Medulla oblongata (tissue), 1 donor: ENCODE measurements at regions not wholly inside any gene's neighbourhood (a gene's known extent, or its start where the extent isn't known, plus 50 kb on each side); places are given as distances from the start of the nearest gene placed in this dataset.
A peak's percentile ranks its signal among the peaks of the same experiment; 100 is the strongest.
"Not testable (repeated sequence)": the region's sequence is repeated elsewhere in the genome, so short reads cannot be mapped to it uniquely, and the experiment has no call there.

Experiments used
- DNase-seq: peaks from one replicate; pipeline ENCODE4 v3.0.0-alpha.2; 2015; ENCODE audit errors: extremely low spot score

DNA sequence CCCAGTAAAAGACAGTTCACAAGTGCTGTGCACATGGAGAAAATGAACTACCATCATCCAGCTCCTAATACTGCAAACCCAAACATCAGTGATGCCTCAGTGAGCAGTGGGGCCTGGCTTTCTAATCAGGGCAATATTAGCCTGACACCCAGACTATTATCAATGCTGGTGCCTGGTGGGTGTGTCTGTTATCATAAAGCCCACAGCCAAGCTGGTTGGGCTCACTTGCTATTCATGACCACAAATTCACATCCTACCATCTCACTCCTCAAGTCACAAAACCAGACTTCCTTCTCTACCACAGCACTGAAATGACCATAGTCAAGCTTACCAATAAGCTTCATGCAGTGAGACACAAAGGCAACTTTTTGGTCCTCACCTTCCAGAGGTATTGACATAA is 180.8 kb upstream of the PLN start:
- no peak for DNase-seq

DNA sequence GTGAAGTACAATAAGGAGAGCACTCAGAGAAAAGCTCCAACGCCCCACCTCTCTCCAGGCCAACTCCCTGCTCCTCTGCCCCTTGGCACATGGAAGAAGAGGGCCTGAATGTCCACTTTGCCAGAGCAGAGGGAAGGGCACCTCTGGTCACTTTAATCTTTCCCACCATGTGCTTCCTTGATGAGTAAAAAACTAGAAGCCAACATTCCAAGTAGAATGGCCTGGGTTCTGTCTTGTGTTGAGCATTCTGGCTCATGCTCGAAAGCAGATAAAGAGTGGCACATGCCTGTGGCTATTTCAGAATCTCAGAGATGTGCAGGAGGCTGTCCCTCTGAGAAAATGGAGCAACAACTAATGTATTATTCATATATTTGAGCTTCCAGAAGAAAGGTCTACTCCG is 177.4 kb upstream of the PLN start:
- DNase-seq = no peak

DNA sequence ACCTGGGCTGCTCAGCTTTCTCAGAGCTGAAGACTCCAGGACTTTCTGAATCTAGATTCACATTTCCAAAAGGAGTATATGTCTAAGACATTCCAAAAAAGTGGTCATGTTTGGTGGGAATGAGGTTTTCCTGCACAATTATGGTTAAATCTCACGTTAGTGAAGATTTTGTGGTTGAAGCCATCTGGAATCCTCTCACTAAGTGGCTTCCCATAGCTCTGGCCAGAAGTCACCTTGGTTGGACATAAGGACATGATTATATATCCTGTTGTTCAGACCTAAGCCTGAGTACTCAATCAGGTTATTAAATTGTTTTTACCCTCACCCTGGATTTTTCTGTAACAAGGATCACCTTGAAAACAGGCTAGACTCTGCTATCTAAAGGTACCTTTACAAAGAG is 176.1 kb upstream of the PLN start:
- DNase-seq = no peak

DNA sequence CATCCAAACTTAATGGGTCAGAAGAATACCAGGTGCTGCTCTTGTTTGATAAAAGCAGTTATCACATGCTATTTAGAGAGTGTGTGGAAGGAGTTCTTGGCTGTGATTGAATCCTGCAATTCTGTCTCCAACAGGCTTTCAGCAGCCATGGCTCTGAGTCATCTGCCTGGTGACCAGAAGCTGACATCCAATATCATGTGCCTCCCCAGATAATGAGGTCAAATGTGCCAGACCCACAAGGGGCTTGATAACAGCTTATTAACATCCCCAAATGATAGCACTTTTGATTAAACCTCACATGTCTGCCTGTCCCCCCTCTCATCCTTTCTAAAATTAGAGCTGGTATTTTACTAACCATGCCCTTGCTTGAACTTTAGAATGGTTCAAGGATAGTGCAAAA is 175.7 kb upstream of the PLN start:
- DNase-seq = no peak

DNA sequence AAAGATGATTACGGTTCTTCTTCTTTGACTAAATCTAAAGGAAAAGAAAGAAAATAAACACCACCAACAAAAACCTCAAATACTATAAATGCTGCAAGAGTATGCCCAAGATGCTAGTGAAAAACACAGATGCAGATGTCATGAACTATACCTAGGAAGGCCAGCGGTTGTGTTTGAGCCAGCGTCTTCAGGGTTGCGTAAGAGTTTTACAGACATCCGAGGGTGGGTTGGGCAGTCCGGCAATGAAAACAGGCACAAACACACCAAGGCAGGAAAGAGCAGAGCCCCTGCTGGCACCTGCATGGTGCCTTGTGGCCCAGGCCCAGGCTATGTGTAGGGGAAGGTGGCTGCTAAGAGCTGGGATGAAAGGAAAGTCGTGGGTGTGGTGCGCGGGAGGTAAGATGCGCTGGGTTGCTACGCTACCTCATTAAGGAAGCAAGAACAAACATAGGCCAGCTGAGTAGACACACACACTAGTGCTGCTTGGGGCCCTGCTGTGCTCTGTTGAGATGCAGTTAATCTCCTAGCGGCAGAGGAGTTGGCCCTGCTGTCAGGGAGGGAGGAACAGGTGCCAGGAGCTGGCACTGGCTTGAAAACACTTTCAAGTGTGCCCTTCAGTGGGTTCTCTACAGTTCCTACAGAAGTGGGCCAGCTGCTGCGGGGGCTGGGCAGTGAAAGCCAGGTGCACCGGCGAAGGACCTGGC is 170.2 kb upstream of the PLN start:
- DNase-seq = no peak

DNA sequence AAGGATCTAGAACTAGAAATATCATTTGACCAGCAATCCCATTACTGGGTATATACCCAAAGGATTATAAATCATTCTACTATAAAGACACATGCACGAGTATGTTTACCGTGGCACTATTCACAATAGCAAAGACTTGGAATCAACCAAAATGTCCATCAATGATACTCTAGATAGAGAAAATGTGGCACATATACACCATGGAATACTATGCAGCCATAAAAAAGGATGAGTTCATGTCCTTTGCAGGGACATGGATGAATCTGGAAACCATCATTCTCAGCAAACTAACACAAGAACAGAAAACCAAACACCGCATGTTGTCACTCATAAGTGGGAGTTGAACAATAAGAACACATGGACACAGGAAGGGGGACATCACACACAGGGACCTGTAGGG is 167.5 kb upstream of the PLN start:
- not testable (repeated sequence) for DNase-seq

DNA sequence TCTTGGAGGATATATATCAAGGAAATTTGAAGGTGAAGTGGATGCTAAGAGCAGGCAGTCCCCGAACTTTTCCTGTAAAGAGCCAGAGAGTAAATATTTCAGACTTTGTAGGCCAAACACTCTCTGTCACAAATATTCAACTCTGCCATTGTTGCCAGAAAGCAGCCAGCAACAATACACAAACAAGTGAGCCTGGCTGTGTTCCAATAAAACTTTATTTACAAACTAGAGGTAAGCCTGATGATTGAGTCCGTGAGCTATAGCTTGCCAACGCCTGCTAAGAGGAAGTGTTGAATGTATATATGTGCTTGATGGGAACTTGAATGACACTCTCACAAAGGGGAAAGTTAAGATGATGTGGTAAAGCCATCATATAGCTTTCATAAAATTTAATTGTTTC is 166.0 kb upstream of the PLN start:
- DNase-seq = no peak

DNA sequence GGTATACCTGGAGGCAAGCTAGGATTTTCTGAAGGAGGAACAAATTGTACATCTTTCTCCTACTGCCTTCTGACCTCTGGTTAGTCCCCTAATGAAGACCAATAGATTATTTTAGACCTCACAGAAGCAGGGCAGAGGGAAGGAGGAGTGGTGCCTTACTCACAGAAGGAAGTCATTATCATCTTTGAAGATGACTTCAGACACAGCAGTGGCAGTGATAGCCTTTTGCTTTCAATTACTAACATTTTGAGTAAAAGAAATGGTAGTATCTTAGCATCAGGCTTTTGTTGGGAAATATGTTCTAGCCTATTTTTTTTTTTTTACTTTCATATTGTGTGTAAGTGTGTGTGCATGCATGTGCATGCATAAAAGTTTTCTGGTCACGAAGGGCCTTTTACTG is 164.2 kb upstream of the PLN start:
- no peak for DNase-seq

DNA sequence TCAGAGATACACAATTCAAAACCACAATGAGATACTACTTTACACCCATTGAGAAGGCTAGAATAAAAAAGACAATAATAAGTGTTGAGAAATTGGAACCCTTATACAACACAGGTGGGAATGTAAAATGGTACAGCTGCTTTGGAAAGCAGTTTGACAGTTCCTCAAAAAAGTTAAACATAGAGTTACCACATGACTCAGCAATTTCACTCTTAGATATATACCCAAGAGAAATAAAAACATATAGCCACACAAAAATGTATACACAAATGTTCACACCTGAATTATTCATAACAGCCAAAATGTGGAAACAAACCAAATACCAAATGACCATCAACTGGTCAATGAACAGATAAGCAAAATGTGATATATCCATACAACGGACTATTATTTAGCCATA is 161.1 kb upstream of the PLN start:
- no peak for DNase-seq

DNA sequence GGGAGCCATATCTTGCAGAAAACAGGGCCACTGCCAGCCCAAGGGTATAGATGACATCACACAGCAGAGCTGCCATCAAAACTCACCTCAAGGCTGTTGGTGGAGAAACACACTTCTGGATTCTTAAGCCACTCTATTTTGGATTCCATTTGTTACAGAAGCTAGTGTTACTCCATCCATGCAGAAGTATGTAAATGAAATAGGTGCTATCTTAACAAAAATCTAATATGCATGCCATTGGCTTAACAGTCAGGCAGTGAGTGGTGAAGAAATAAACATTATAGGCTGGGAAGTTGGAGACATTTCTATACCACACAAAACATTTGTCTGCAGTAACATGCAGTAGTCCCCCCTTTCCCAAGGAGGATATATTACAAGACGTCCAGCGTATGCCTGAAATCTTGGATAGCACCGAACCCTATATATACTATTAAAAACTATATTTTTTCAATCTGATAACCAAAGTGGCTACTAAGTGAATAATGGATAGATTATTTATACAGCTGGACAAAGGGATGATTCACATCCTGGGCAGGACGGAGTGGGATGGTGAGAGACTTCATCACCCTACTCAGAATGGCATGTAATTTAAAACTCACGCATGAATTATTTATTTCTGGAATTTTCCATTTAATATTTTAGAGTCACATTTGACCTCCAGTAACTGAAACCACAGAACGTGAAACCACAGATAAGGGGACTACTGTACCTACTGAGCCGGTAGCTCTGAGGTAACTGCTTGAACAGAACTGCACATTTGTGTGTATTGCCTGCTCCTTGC is 160.0 kb upstream of the PLN start:
- no peak for DNase-seq

DNA sequence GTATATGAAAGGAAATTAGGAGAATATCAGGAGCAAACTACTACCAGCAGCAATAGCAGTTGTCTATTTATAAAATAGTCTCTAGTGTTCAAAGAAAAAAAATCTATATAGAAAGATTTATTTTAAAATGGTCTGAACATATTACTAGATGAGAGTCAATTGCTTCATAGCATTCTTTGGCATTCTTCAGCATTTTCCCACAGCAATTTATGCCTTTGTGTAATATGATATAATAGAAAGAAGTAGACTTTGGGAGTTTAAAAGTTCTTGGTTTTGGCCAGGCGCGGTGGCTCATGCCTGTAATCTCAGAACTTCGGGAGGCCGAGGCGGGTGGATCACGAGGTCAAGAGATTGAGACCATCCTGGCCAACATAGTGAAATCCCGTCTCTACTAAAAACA is 157.0 kb upstream of the PLN start:
- no peak for DNase-seq

DNA sequence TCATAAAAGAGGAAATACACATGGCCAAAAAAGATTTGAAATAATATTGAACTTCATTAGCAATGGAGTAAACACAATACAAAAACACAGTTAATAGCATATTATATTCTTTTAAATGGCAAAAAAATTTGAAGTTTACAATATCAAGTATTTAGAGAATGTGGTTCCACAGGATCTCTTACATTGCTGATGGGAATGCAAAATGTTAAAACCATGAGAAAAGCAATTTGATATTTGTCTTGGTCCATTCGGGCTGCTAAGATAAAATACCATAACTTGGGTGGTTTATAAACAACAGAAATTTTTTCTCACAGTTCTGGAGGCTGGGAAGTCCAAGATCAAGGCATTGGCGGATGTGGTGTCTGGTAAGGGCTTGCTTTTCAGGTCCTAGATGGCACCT is 154.0 kb upstream of the PLN start:
- no peak for DNase-seq

DNA sequence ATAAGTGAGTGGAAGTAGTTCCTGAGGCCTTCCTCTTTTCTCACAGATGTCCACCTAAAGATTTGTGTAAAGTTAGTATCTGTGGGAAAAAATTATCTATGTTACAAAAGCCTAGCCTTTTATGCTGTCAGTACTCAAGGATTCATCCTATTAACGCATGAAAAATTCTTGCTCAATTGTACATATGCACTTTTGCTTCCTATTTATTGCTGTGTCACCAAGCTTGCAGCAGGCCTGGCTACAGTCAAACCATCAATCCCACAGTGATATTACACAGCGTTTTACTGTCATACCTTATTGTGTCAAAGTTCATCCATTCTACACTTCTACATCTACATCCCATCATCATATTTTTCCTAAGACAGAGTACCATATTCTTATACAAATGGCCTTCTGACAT is 151.1 kb upstream of the PLN start:
- DNase-seq = no peak

DNA sequence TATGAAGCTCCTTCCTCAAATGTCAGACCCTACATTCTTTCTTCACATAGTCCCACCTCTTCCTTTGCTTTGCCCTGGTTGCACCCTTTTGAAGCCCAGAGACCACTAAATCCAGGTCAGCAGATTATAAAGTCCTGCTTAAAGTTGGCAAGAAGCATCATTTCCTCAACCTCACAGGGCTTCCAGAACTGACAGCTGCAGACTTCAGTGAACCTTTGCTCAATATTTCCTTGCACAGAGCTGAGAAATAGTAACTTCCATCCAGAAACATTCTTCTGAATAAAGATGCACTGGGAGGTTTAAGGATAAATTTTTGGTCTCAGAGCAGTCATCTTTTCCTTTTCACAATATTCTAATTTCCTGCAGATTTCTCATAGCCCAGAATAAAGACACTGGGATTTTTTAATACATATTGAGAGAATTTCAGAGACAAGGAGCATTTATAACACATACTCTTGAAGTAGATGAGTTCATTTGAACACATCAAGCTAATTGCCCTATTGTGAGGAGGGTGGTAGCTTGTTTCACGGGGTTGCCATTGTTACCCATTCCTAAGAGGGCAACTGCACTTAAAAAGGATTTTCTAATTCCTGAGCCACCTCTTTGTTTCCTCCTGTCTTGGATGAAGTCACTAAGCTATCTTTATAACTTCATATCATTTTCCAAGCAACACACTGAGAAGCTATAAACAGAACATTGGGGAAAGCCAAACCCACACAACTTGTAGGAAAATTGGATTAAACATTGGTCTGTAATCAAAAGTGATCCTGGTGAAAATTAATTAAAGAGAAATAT is 150.2 kb upstream of the PLN start:
- no peak for DNase-seq

DNA sequence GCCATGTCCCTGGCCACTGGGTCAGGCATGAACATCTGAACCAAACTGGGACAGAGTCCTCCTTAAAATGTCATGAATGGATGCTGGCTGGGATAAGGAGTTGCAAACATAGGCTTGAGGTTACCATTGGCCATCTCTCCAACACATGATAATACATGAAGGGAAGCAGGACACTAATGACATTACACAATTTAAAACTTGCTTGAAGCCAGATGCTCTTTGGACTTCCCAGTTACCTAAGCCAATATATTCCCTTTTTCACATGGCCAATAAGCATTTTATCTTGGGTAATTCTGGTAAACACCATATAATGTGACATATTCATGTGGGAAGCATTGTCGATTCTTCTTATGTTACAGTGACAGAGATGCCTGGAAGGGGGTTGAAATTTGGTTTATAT is 148.0 kb upstream of the PLN start:
- DNase-seq = no peak

DNA sequence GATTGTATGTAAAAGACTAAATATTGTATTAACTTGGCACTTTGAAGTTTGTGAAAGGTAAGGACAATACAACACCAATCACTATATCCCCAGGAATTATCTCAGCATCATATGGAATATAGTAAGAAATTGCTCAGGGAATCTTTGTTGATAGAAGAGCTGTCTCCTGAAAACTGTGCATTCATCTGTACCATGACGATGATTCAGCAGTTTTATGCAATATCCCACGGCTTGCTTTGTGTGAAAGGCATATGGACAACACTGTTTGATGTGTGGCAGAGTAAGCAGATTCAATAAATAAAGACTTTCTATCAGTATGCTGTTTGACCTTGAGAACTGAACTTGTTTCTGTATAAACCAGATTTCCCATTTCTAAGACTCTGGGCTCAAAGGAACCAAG is 147.5 kb upstream of the PLN start:
- no peak for DNase-seq

DNA sequence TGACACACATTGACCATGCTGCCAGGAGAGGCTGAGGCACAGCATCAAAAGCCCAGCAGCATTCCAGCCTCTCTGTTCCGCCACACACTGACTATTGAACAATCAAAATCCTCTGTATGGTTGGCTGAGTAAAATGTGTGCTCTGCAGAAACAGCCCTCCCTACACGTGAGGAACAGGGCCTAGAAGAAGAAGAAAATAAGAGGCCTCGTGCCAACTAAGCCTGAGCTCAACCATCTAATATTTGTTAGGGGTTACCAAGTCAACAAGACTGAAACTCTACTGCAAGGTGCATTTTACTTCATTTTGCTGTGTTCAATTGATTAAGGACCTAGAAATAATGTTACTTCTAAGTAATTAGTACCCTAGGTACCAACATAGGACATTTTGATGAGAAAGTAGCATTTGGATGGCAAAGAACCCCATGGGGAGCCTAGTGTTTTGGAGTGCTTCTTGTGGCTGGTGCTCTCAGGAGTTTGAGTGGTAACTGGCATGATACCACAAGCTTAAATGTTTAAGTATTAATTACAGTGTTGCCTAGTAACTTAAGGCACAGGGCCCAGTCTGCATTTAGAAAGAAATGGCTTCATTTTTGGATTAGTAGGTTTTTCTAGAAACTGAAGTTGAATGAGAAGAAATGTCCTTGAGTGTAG is 146.6 kb upstream of the PLN start:
- peak; percentile 8 for DNase-seq

DNA sequence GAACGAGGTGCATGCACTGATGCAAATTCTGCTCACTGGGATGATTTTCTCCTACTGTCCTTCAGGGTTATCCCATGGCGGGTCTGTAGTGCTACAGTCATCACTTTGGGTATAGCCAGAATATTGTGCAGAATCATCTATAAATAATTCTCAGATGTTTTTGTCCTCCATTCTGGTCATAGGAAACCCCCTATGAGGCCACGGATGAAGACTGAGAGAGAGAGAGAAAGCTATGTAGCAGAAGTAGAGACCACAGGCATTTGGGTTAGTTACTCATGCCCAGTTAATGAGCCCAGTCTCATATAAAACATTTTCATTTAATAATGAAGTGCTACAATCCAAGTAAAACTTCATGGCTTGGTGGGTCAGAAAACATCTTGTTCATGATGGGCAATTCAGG is 145.1 kb upstream of the PLN start:
- DNase-seq = no peak

DNA sequence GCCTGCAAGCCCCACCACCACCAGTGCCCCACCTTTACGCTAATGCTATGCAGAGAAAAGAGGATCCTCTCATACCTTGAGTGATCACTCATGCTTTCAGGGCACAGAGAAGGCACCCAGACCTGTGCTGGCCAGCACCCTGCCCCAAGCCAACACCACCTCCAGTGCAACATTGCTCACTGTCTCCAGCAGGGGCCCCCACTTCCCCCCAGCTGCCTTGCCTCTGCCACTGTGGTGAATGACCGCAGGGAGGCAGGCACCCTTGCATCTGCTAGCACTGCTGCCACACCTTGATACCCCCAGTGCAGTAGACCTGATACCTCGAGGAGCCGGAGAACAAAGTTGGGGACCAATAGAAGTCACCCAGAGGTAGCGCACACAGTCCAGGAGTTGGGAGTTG is 139.2 kb upstream of the PLN start:
- no peak for DNase-seq

DNA sequence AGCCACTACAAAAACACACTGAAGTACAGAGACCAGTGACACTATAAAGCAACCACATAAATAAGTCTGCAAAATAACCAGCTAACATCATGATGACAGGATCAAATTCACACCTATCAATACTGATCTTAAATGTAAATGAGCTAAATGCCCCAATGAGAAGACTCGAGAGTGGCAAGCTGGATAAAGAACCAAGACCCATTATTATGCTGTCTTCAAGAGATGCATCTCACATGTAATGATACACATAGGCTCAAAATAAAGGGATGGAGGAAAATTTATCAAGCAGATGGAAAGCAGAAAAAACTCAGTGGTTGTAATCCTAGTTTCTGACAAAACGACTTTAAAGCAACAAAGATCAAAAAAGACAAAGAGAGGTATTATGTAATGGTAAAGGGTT is 138.1 kb upstream of the PLN start:
- no peak for DNase-seq
